ENCODE measurements at regions not wholly inside any gene's neighbourhood (a gene's known extent, or its start where the extent isn't known, plus 50 kb on each side); places are given as distances from the start of the nearest gene placed in this dataset.

DNA sequence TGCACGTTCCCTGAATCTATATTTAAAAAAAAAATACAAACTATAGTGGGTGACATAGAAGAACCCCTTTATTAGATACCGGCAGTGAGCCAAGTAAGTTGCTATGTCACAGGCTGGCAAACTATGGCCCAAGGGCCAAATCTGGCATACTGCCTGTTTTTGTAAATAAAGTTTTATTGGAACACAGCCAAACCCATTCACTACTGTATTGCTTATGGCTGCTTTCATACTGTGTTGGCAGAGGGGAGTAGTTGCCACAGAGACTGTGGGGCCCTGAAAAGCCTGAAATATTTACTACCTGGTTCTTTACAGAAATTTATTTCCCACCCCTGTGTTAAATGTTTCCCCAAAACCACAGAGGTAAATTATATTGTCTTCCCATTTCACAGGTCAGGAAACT, 71.2 kb upstream of the EGFL6 start:
- no peak for TF ChIP-seq POLR2AphosphoS5 (IDR thresholded peaks at IDR 0.05)
- TF ChIP-seq, protein P1, sequence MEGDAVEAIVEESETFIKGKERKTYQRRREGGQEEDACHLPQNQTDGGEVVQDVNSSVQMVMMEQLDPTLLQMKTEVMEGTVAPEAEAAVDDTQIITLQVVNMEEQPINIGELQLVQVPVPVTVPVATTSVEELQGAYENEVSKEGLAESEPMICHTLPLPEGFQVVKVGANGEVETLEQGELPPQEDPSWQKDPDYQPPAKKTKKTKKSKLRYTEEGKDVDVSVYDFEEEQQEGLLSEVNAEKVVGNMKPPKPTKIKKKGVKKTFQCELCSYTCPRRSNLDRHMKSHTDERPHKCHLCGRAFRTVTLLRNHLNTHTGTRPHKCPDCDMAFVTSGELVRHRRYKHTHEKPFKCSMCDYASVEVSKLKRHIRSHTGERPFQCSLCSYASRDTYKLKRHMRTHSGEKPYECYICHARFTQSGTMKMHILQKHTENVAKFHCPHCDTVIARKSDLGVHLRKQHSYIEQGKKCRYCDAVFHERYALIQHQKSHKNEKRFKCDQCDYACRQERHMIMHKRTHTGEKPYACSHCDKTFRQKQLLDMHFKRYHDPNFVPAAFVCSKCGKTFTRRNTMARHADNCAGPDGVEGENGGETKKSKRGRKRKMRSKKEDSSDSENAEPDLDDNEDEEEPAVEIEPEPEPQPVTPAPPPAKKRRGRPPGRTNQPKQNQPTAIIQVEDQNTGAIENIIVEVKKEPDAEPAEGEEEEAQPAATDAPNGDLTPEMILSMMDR (IDR thresholded peaks at IDR 0.05), result no peak

Data from stomach (tissue), 4 donors.